GM23248 (cell line): ENCODE measurements at regions not wholly inside any gene's neighbourhood (a gene's known extent, or its start where the extent isn't known, plus 50 kb on each side); places are given as distances from the start of the nearest gene placed in this dataset.

ENCODE experiments used
- DNase-seq: peaks from one replicate; pipeline ENCODE4 v3.0.0-alpha.2; 2015
- H2AFZ ChIP-seq: fragments of 200-600 bp; sonication (generic); 2 replicates; pipeline ENCODE4 v1.6.1; 2016; ENCODE audit warnings: antibody characterized with exemption
- H3F3A ChIP-seq: fragments of 200-600 bp; sonication (generic); 2 replicates; pipeline ENCODE4 v1.6.1; 2016; ENCODE audit warnings: mild to moderate bottlenecking, antibody characterized with exemption, mixed run types; ENCODE audit not compliant: insufficient read depth
- H3K27ac ChIP-seq: fragments of 200-600 bp; sonication (generic); 2 replicates; pipeline ENCODE4 v1.5.1; 2016; ENCODE audit warnings: mild to moderate bottlenecking
- H3K27me3 ChIP-seq: fragments of 200-600 bp; sonication (generic); replicated peaks from 2 replicates; pipeline ENCODE4 v1.6.1; 2016; ENCODE audit warnings: mild to moderate bottlenecking; ENCODE audit not compliant: insufficient read depth
- H3K36me3 ChIP-seq: fragments of 200-600 bp; sonication (generic); 2 replicates; pipeline ENCODE4 v1.6.1; 2016; ENCODE audit warnings: low read depth, mild to moderate bottlenecking
- H3K4me1 ChIP-seq: fragments of 200-600 bp; sonication (generic); 2 replicates; pipeline ENCODE4 v1.6.1; 2016; ENCODE audit warnings: mild to moderate bottlenecking; ENCODE audit not compliant: insufficient read depth
- H3K4me2 ChIP-seq: fragments of 200-600 bp; sonication (generic); one replicate; pipeline ENCODE4 v1.6.1; 2016; ENCODE audit warnings: mild to moderate bottlenecking; ENCODE audit not compliant: unreplicated experiment
- H3K4me3 ChIP-seq: fragments of 200-600 bp; sonication (generic); 2 replicates; pipeline ENCODE4 v1.5.1; 2016; ENCODE audit warnings: mild to moderate bottlenecking
- H3K79me2 ChIP-seq: fragments of 200-600 bp; sonication (generic); 2 replicates; pipeline ENCODE4 v1.6.1; 2016; ENCODE audit warnings: mild to moderate bottlenecking; ENCODE audit not compliant: insufficient read depth
- H3K9ac ChIP-seq: fragments of 200-600 bp; sonication (generic); 2 replicates; pipeline ENCODE4 v1.6.1; 2016; ENCODE audit warnings: mild to moderate bottlenecking
- H3K9me2 ChIP-seq: fragments of 200-600 bp; sonication (generic); 2 replicates; pipeline ENCODE4 v1.6.1; 2016; ENCODE audit warnings: mixed run types, mild to moderate bottlenecking, moderate library complexity; ENCODE audit not compliant: insufficient read depth
- H3K9me3 ChIP-seq: fragments of 200-600 bp; sonication (generic); one replicate; pipeline ENCODE4 v1.6.1; 2017; ENCODE audit warnings: low read depth
- H4K20me1 ChIP-seq: fragments of 200-600 bp; sonication (generic); 2 replicates; pipeline ENCODE4 v1.6.0; 2016; ENCODE audit not compliant: insufficient read depth
- EZH2 ChIP-seq: fragments of 200-600 bp; sonication (generic); IDR thresholded peaks from 2 replicates; pipeline ENCODE4 v1.6.1; 2018; ENCODE audit warnings: antibody characterized with exemption, mild to moderate bottlenecking; ENCODE audit not compliant: insufficient read depth, poor library complexity, severe bottlenecking
- EZH2phosphoT487 ChIP-seq: fragments of 200-600 bp; sonication (generic); IDR thresholded peaks from 2 replicates; pipeline ENCODE4 v1.6.1; 2018; ENCODE audit warnings: antibody characterized with exemption, moderate library complexity, mild to moderate bottlenecking, low read depth; ENCODE audit not compliant: insufficient read depth
- WGBS, 2 experiments: methylation state at CpG; one replicate each; pipeline ENCODE4 v1.1.6; 2015 to 2017; ENCODE audit warnings: low lambda C conversion rate in 2 of 2, low coverage in 1 of 2; ENCODE audit errors: missing lambda C conversion rate in 2 of 2; 5-methylcytosine and 5-hydroxymethylcytosine counted together
- in situ Hi-C: fragments of 300-500 bp; cut with MboI; formaldehyde crosslinking; loops from 2 replicates; pipeline ENCODE4 v1.15.0; 2020

- 13 to 23% methylated on average over 1 of the region's 1 CpG for WGBS, 2 experiments
- Histone ChIP-seq H3K27me3 (no peaks in the 10 kb centered on the region), H3K4me3 (no peak overlapping the region), H4K20me1 (no peaks in the 10 kb centered on the region), H3K79me2 (no peaks in the 10 kb centered on the region), H3K9me2 (no peaks in the 10 kb centered on the region), H3K36me3 (no peaks in the 10 kb centered on the region), H3K4me2 (no peak overlapping the region), H3K27ac (no peak overlapping the region), H3F3A (no peaks in the 10 kb centered on the region), H3K4me1 (no peaks in the 10 kb centered on the region), H2AFZ (no peak overlapping the region), H3K9me3 (no peaks in the 10 kb centered on the region), H3K9ac (no peak overlapping the region)
- in situ Hi-C loops: no loop called here
- TF ChIP-seq EZH2phosphoT487 (no peak), EZH2 (no peak)
- DNase-seq: no peak
Measured at GRCh38 chr2:22748909-22749308, 636.1 kb upstream of the KLHL29 start.

- in situ Hi-C loops: no loop called here
- TF ChIP-seq EZH2phosphoT487 (no peak), EZH2 (no peak)
- Histone ChIP-seq H3K4me3 (no peak overlapping the region), H3K4me1 (no peaks in the 10 kb centered on the region), H3K4me2 (no peak overlapping the region), H3K9me2 (no peaks in the 10 kb centered on the region), H2AFZ (no peak overlapping the region), H3K36me3 (no peaks in the 10 kb centered on the region), H3K9me3 (no peaks in the 10 kb centered on the region), H4K20me1 (no peaks in the 10 kb centered on the region), H3K27ac (no peak overlapping the region), H3K27me3 (no peaks in the 10 kb centered on the region), H3K9ac (no peak overlapping the region), H3K79me2 (no peaks in the 10 kb centered on the region), H3F3A (no peaks in the 10 kb centered on the region)
- DNase-seq: no peak
- WGBS, 2 experiments: 39 to 41% methylated on average over 7 of the region's 7 CpGs
Measured at GRCh38 chr2:22753476-22753875, 631.5 kb upstream of the KLHL29 start.

- Histone ChIP-seq H3K9ac (no peak overlapping the region), H3K36me3 (no peaks in the 10 kb centered on the region), H3F3A (no peaks in the 10 kb centered on the region), H3K4me2 (no peak overlapping the region), H3K4me3 (no peak overlapping the region), H3K4me1 (no peaks in the 10 kb centered on the region), H3K79me2 (no peaks in the 10 kb centered on the region), H3K27me3 (no peaks in the 10 kb centered on the region), H3K9me2 (no peaks in the 10 kb centered on the region), H2AFZ (no peak overlapping the region), H4K20me1 (no peaks in the 10 kb centered on the region), H3K9me3 (no peaks in the 10 kb centered on the region), H3K27ac (no peak overlapping the region)
- in situ Hi-C loops: no loop called here
- WGBS, 2 experiments: 27 to 28% methylated on average over 9 of the region's 9 CpGs
- TF ChIP-seq EZH2phosphoT487: no peak
- no peak for TF ChIP-seq EZH2
- DNase-seq: no peak
Measured at GRCh38 chr2:22756276-22757043, 628.5 kb upstream of the KLHL29 start.

GRCh38 chr2:22769497-22769896 lies 615.5 kb upstream of the KLHL29 start:
- WGBS, 2 experiments: 3 to 5% methylated on average over 3 of the region's 3 CpGs
- H2AFZ ChIP-seq: no peak overlapping the region
- no peaks in the 10 kb centered on the region for H3K9me3 ChIP-seq
- no peaks in the 10 kb centered on the region; the same call in 1 of the 2 replicates for H3K9me2 ChIP-seq
- H3K27me3 ChIP-seq: no peaks in the 10 kb centered on the region
- no peak overlapping the region for H3K27ac ChIP-seq
- H3K79me2 ChIP-seq: no peaks in the 10 kb centered on the region
- H3K4me2 ChIP-seq: no peak overlapping the region
- no peaks in the 10 kb centered on the region for H3K36me3 ChIP-seq
- no peak overlapping the region for H3K9ac ChIP-seq
- no peak overlapping the region for H3K4me3 ChIP-seq
- H3K4me1 ChIP-seq: no peaks in the 10 kb centered on the region
- H3F3A ChIP-seq: no peaks in the 10 kb centered on the region
- H4K20me1 ChIP-seq: no peaks in the 10 kb centered on the region
- TF ChIP-seq EZH2: no peak
- no peak for TF ChIP-seq EZH2phosphoT487
- no peak for DNase-seq
- in situ Hi-C loops: no loop called here
